GM23338 (cell line): ENCODE measurements at regions not wholly inside any gene's neighbourhood (a gene's known extent, or its start where the extent isn't known, plus 50 kb on each side); places are given as distances from the start of the nearest gene placed in this dataset.

Experiments used
- EZH2 ChIP-seq: fragments of 200-600 bp; sonication (generic); IDR thresholded peaks from one replicate; pipeline ENCODE4 v1.8.0; 2017; ENCODE audit warnings: antibody characterized with exemption, mild to moderate bottlenecking, low read depth; ENCODE audit not compliant: unreplicated experiment
- EZH2phosphoT487 ChIP-seq: fragments of 200-600 bp; sonication (generic); IDR thresholded peaks from one replicate; pipeline ENCODE4 v1.8.1; 2018; ENCODE audit warnings: antibody characterized with exemption; ENCODE audit not compliant: unreplicated experiment
- JUNB ChIP-seq: IDR thresholded peaks from one replicate; pipeline ENCODE4 v1.6.1; 2016; ENCODE audit warnings: antibody characterized with exemption; ENCODE audit not compliant: unreplicated experiment
- POLR2AphosphoS5 ChIP-seq: IDR thresholded peaks from 2 replicates; pipeline ENCODE4 v1.6.1; 2016; ENCODE audit warnings: antibody characterized with exemption, low read depth
- TF ChIP-seq, protein P1 (sequence below), 2 experiments: fragments of 200-600 bp in 1 of 2; sonication (generic) in 1 of 2; conservative IDR thresholded peaks; 2 replicates each; pipeline versions ENCODE4 v1.5.1 to v1.6.1; 2016 to 2017; ENCODE audit warnings: antibody characterized with exemption in 2 of 2, low read depth in 2 of 2, mild to moderate bottlenecking in 2 of 2, moderate library complexity in 1 of 2
- TF ChIP-seq, protein P2 (sequence below): IDR thresholded peaks from one replicate; pipeline ENCODE4 v1.6.1; 2018; ENCODE audit warnings: antibody characterized with exemption; ENCODE audit not compliant: unreplicated experiment
- TF ChIP-seq, protein P3 (sequence below): fragments of 250-450 bp; sonication (Bioruptor Pico); IDR thresholded peaks from 2 replicates; pipeline ENCODE4 v1.5.0; 2020; ENCODE audit warnings: mild to moderate bottlenecking, moderate library complexity

DNA sequence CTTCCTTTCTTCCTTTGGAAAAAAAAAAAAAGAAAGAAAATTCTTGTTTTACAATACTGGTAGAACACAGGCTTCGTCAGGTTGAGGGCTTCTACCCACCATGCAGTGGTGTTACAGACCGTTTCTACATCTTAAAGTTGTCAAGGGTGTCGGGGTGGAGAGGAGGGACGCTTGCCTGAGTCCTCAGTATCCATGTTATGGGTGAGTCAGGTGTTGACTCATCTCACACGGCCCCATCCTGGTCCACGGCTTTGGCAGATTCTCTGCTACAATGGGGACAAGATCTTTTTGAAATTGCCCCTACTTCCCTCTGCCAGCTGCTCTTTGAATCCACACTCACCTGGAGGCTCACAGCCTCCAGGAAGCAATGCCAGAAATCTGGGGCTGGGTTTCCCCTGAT is 310.3 kb upstream of the ZFP42 start:
- TF ChIP-seq POLR2AphosphoS5 (no peak), JUNB (no peak), EZH2 (no peak), EZH2phosphoT487 (no peak)
- TF ChIP-seq, protein P1, sequence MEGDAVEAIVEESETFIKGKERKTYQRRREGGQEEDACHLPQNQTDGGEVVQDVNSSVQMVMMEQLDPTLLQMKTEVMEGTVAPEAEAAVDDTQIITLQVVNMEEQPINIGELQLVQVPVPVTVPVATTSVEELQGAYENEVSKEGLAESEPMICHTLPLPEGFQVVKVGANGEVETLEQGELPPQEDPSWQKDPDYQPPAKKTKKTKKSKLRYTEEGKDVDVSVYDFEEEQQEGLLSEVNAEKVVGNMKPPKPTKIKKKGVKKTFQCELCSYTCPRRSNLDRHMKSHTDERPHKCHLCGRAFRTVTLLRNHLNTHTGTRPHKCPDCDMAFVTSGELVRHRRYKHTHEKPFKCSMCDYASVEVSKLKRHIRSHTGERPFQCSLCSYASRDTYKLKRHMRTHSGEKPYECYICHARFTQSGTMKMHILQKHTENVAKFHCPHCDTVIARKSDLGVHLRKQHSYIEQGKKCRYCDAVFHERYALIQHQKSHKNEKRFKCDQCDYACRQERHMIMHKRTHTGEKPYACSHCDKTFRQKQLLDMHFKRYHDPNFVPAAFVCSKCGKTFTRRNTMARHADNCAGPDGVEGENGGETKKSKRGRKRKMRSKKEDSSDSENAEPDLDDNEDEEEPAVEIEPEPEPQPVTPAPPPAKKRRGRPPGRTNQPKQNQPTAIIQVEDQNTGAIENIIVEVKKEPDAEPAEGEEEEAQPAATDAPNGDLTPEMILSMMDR (conservative IDR thresholded peaks at IDR 0.05; ENCODE audit: low read depth in 2 of 2) = no peak
- TF ChIP-seq, protein P2, sequence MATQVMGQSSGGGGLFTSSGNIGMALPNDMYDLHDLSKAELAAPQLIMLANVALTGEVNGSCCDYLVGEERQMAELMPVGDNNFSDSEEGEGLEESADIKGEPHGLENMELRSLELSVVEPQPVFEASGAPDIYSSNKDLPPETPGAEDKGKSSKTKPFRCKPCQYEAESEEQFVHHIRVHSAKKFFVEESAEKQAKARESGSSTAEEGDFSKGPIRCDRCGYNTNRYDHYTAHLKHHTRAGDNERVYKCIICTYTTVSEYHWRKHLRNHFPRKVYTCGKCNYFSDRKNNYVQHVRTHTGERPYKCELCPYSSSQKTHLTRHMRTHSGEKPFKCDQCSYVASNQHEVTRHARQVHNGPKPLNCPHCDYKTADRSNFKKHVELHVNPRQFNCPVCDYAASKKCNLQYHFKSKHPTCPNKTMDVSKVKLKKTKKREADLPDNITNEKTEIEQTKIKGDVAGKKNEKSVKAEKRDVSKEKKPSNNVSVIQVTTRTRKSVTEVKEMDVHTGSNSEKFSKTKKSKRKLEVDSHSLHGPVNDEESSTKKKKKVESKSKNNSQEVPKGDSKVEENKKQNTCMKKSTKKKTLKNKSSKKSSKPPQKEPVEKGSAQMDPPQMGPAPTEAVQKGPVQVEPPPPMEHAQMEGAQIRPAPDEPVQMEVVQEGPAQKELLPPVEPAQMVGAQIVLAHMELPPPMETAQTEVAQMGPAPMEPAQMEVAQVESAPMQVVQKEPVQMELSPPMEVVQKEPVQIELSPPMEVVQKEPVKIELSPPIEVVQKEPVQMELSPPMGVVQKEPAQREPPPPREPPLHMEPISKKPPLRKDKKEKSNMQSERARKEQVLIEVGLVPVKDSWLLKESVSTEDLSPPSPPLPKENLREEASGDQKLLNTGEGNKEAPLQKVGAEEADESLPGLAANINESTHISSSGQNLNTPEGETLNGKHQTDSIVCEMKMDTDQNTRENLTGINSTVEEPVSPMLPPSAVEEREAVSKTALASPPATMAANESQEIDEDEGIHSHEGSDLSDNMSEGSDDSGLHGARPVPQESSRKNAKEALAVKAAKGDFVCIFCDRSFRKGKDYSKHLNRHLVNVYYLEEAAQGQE = no peak
- TF ChIP-seq, protein P3, sequence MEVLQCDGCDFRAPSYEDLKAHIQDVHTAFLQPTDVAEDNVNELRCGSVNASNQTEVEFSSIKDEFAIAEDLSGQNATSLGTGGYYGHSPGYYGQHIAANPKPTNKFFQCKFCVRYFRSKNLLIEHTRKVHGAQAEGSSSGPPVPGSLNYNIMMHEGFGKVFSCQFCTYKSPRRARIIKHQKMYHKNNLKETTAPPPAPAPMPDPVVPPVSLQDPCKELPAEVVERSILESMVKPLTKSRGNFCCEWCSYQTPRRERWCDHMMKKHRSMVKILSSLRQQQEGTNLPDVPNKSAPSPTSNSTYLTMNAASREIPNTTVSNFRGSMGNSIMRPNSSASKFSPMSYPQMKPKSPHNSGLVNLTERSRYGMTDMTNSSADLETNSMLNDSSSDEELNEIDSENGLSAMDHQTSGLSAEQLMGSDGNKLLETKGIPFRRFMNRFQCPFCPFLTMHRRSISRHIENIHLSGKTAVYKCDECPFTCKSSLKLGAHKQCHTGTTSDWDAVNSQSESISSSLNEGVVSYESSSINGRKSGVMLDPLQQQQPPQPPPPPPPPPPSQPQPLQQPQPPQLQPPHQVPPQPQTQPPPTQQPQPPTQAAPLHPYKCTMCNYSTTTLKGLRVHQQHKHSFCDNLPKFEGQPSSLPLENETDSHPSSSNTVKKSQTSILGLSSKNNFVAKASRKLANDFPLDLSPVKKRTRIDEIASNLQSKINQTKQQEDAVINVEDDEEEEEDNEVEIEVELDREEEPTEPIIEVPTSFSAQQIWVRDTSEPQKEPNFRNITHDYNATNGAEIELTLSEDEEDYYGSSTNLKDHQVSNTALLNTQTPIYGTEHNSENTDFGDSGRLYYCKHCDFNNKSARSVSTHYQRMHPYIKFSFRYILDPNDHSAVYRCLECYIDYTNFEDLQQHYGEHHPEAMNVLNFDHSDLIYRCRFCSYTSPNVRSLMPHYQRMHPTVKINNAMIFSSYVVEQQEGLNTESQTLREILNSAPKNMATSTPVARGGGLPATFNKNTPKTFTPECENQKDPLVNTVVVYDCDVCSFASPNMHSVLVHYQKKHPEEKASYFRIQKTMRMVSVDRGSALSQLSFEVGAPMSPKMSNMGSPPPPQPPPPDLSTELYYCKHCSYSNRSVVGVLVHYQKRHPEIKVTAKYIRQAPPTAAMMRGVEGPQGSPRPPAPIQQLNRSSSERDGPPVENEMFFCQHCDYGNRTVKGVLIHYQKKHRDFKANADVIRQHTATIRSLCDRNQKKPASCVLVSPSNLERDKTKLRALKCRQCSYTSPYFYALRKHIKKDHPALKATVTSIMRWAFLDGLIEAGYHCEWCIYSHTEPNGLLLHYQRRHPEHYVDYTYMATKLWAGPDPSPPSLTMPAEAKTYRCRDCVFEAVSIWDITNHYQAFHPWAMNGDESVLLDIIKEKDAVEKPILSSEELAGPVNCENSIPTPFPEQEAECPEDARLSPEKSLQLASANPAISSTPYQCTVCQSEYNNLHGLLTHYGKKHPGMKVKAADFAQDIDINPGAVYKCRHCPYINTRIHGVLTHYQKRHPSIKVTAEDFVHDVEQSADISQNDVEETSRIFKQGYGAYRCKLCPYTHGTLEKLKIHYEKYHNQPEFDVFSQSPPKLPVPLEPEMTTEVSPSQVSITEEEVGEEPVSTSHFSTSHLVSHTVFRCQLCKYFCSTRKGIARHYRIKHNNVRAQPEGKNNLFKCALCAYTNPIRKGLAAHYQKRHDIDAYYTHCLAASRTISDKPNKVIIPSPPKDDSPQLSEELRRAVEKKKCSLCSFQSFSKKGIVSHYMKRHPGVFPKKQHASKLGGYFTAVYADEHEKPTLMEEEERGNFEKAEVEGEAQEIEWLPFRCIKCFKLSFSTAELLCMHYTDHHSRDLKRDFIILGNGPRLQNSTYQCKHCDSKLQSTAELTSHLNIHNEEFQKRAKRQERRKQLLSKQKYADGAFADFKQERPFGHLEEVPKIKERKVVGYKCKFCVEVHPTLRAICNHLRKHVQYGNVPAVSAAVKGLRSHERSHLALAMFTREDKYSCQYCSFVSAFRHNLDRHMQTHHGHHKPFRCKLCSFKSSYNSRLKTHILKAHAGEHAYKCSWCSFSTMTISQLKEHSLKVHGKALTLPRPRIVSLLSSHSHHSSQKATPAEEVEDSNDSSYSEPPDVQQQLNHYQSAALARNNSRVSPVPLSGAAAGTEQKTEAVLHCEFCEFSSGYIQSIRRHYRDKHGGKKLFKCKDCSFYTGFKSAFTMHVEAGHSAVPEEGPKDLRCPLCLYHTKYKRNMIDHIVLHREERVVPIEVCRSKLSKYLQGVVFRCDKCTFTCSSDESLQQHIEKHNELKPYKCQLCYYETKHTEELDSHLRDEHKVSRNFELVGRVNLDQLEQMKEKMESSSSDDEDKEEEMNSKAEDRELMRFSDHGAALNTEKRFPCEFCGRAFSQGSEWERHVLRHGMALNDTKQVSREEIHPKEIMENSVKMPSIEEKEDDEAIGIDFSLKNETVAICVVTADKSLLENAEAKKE (CRISPR knock-in tag) = no peak
